NCI-H2029 (cell line): ENCODE measurements at regions not wholly inside any gene's neighbourhood (a gene's known extent, or its start where the extent isn't known, plus 50 kb on each side); places are given as distances from the start of the nearest gene placed in this dataset.

Experiments
- DNase-seq: peaks from one replicate; lab custom pipeline; 2025; lab: John Stamatoyannopoulos, UW

- DNase-seq: no peak
Measured at GRCh38 chr16:86914876-86915717, 336.7 kb downstream of the FOXL1 start.

- DNase-seq: no peak
Measured at GRCh38 chr16:86917471-86918365, 339.4 kb downstream of the FOXL1 start.

GRCh38 chr16:86918637-86919036, 340.3 kb downstream of the FOXL1 start:
- no peak for DNase-seq

GRCh38 chr16:86919078-86919477, 340.7 kb downstream of the FOXL1 start:
- DNase-seq: no peak

- no peak for DNase-seq
Measured at GRCh38 chr16:86919578-86920305, 341.4 kb downstream of the FOXL1 start.

GRCh38 chr16:86921289-86921688, 342.9 kb downstream of the FOXL1 start:
- DNase-seq: no peak

GRCh38 chr16:86922311-86922710, 344.0 kb downstream of the FOXL1 start:
- no peak for DNase-seq

- no peak for DNase-seq
Measured at GRCh38 chr16:86923656-86924055, 345.3 kb downstream of the FOXL1 start.

GRCh38 chr16:86924537-86924936, 346.2 kb downstream of the FOXL1 start:
- no peak for DNase-seq

GRCh38 chr16:86925067-86925791, 346.9 kb downstream of the FOXL1 start:
- DNase-seq: no peak

- no peak for DNase-seq
Measured at GRCh38 chr16:86926181-86927094, 348.1 kb downstream of the FOXL1 start.

- DNase-seq: no peak
Measured at GRCh38 chr16:86927699-86928098, 349.4 kb downstream of the FOXL1 start.

- DNase-seq: no peak
Measured at GRCh38 chr16:86928523-86929011, 350.2 kb downstream of the FOXL1 start.

- no peak for DNase-seq
Measured at GRCh38 chr16:86929057-86929871, 350.9 kb downstream of the FOXL1 start.

- no peak for DNase-seq
Measured at GRCh38 chr16:86930001-86930400, 351.7 kb downstream of the FOXL1 start.

- DNase-seq: no peak
Measured at GRCh38 chr16:86930663-86931373, 352.5 kb downstream of the FOXL1 start.

- no peak for DNase-seq
Measured at GRCh38 chr16:86931410-86931941, 353.1 kb downstream of the FOXL1 start.

GRCh38 chr16:86932130-86932982, 354.0 kb downstream of the FOXL1 start:
- no peak for DNase-seq
